ENCODE measurements at regions not wholly inside any gene's neighbourhood (a gene's known extent, or its start where the extent isn't known, plus 50 kb on each side); places are given as distances from the start of the nearest gene placed in this dataset.
A peak's percentile ranks its signal among the peaks of the same experiment; 100 is the strongest.
"Not testable (repeated sequence)": the region's sequence is repeated elsewhere in the genome, so short reads cannot be mapped to it uniquely, and the experiment has no call there.

DNA sequence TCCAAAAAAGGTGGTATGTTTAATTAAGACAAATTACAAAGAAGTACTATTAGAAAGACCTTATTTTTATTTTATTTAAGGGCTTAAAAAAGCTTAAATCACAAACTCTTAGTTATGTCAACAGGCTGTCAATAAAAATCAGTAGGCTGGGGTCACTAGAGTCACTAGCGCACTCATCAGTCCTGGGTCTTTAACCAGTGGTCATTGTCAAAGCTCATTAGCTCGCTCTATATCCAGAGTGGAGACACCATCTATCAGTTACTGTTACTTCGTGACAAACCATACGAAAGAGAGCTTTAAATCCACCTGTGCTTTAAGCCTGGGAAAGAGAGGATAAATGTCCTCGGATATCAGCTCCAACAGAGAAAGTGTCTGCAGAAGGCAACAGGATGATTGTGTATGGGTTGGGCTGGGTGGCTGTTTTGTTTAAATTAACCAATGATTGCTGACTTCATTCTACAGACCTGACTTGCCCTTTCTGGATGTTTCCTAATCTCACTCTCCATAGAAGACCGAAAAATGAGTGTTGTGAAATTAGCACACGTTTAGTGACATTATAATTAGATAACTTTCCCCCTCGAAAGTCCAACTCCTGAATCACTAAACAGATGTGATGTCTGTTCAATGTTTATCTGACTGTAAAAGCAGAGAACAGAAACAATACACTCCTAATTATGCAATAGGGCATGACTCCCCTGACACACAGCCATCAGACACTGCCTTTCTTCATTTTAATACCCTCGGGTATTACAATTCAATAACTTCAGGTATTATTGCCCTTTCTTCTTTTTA, 123.6 kb upstream of the TNPO1 start:
- peak; percentile 15 for DNase-seq (ENCODE audit: low spot score)

DNA sequence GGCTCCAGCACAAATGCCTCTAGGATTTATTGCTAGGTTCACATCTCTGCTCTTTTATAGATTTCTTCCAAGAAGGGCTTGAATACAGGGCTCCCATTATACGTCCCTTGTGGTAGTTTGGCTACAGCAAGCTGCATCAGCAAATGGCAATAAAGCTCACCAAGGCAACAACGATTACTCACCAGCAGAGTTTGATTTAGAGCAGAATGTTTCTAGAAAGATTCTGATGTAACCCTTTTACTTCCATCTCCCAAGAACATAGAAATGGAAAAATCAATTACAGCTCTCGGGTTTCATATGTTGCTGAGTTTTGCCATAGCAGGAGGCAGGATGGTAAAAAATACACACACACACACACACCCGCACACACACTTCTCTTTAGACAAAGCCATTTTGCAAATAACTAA, 124.2 kb upstream of the TNPO1 start:
- DNase-seq (ENCODE audit: low spot score), result peak; percentile 7

DNA sequence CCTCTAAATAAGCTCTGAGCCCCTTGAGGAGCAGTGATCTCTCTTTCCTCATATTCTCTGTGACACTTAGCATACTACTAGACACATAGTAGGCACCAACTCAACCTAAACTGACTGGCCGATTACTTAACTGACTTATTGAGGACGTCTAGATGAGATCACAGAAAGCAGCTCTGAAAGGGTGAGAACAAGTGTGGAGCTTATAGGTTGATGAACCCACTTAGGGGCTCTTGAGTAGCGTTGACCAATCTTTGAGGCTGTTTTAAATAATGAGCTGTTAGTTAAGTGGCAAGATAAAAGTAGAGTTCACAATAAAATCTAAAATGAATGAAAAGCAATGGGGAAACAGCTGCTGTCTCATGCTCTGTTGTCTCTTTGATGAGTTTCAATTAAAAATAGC, 124.7 kb upstream of the TNPO1 start:
- DNase-seq (ENCODE audit: low spot score), result no peak

DNA sequence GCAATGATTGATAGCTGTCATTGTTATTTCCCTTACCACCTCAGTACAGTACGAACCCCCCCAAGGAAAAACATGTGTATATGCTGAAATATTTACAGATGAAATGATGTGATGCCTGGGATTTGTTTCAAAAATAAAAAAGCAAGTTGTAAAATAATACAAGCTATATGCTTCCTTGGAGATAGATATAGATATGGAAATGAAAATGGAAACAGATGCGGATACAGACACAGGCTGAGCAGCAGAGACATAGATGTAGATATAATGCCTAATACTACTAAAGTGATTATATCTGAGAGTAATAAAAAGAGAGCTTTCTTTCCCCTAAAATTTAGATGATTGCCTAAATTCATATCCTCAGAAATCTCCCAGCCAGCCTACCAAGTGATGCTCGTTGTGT, 127.5 kb upstream of the TNPO1 start:
- no peak for DNase-seq (ENCODE audit: low spot score)

GRCh38 chr5:72687288-72687687, 129.2 kb upstream of the TNPO1 start:
- DNase-seq (ENCODE audit: low spot score), result no peak

DNA sequence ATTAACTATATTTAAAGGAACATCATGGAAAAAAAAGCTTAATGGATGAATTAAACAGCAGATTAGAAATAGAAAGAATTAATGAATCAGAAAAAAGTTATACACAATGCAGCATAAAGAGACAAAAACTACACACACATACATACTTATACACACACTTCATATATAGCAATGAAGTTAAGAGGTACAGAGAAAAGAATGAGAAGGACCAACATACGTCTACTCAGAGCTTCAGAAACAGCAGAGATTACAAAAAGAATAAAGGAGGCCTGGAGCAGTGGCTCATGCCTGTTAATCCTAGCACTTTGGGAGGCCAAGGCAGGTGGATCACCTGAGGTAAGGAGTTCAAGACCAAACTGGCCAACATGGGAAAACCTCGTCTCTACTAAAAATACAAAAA, 133.9 kb upstream of the TNPO1 start:
- DNase-seq (ENCODE audit: low spot score), result no peak

DNA sequence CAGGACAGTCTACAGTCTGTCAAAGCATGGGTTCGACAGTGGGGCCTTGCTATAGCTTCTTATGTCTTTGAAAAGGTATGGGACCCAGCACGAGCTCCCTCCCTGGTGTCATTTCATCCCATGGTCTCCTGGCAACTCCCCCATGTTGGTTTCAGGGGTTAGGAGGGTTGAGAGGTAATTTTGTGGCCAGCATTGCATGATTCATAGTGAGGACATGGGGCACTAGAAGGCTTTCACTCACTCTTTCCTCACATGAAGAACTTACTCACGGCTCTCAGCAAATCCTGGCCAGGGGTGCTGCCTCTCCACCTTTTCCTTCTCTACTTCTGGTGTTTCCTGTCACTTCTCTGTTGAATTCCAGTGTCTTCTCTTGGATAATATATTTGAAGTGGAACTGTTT, 134.7 kb upstream of the TNPO1 start:
- DNase-seq (ENCODE audit: low spot score), result no peak

- no peak for DNase-seq (ENCODE audit: low spot score)
Observed at GRCh38 chr5:72677447-72677846, 139.0 kb upstream of the TNPO1 start.

DNA sequence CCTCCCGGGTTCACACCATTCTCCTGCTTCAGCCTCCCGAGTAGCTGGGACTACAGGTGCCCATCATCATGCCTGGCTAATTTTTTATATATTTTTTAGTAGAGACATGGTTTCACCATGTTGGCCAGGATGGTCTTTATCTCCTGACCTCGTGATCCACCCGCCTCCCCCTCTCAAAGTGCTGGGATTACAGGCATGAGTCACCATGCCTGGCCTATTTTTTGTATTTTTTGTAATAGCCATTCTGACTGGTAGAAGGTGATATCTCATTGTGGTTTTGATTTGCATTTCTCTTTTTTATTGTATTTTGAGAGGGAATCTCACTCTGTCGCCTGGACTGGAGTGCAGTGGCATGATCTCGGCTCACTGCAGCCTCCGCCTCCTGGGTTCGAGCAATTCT, 139.6 kb upstream of the TNPO1 start:
- not testable (repeated sequence) for DNase-seq (ENCODE audit: low spot score)

GRCh38 chr5:72673623-72674022, 142.8 kb upstream of the TNPO1 start:
- no peak for DNase-seq (ENCODE audit: low spot score)

DNA sequence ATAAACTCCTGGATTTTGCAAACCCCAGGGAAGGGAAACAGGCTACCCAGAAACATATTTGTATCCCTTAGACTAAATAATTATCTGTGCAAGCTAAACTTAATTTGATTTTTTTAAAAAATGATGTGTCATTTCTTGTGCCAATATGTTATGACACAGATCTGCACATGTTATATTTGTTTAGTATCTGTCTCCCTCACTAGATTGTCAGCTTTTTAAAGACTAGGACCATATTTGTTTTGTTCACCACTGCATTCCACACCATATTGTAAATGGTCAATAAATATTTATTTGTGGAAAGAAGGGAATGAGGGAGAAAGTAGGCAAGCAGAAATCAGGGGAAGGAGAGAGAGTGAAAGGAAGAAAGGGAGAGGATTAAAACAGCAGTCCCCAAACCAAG, 143.3 kb upstream of the TNPO1 start:
- no peak for DNase-seq (ENCODE audit: low spot score)

DNA sequence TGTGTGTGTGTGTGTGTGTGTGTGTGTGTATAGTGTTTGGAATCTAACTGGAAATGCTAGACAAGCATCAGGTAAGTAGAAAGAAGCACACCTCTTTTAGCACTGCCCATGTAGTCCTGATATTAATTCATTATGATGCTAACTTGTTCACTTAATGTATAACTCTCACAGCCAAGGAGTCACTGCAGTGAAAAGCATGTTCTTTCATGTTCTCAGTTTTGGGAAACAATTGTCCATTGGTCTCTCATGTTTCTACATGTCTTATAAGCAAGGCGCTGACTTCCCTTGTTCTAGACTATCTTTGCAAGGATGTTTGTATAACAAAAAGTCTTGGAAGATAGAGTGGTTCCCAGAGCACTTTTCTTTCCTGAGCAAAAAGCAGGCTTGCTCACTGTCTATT, 148.8 kb upstream of the TNPO1 start:
- no peak for DNase-seq (ENCODE audit: low spot score)

DNA sequence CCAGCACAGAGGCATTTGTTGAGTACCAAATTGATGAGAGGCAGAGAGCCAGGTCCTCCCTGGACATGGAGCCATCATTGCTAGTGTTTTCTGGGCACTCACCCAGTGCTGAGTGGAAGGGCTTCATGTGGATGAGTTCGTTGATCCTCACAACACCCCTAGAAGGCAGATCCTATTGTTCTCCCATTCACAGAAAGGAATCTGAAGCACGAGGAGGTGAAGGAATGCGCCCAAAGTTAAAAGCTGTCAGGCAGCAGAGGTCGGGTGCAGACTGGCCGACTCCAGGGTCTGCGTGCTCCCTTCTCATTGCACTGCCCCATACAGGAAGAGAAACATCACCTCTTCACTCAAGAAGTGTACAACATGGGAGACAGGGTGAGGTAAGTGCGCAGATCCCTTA, 153.5 kb upstream of the TNPO1 start:
- DNase-seq (ENCODE audit: low spot score), result no peak

DNA sequence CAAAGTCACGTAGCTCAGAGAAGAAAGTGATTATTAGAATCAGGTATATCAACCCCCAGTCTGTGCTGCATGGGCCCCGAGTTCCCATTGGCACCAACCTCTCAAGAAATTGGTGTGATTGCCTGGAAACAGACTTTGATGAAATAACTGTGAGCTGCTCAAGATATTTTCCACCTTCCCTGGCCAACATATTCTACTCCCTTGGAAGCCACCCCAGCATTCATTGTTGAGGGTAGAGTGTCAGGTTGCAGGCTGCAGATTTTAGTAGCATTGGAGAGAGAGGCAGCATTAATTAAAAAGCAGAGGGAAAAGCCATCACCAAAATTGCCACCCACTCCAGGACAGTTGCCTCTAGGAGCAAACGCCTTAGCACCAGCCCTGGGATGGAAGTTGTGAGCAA, 154.2 kb upstream of the TNPO1 start:
- DNase-seq (ENCODE audit: low spot score), result no peak

- no peak for DNase-seq (ENCODE audit: low spot score)
Observed at GRCh38 chr5:72661405-72661804, 154.2 kb upstream of the ZNF366 start.

DNA sequence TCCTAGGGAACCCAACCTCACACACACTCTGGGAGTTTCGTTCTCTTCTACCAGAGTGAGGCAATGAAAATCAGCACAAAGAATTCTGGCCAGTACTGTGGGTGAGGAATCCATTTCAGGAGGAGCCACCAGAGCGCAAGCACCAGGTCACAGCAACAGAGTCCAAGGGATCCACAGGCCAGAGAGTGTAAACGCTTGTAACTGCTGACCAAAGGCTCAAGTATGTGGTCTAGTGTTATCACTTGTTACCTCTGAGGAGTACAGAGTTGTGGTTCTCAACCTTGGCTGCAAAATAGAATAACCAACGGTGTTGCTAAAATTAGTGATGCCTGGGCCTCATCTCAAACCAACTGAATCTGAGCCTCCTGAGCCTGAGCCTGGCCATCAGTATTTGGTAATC, 152.5 kb upstream of the ZNF366 start:
- DNase-seq (ENCODE audit: low spot score), result no peak

DNA sequence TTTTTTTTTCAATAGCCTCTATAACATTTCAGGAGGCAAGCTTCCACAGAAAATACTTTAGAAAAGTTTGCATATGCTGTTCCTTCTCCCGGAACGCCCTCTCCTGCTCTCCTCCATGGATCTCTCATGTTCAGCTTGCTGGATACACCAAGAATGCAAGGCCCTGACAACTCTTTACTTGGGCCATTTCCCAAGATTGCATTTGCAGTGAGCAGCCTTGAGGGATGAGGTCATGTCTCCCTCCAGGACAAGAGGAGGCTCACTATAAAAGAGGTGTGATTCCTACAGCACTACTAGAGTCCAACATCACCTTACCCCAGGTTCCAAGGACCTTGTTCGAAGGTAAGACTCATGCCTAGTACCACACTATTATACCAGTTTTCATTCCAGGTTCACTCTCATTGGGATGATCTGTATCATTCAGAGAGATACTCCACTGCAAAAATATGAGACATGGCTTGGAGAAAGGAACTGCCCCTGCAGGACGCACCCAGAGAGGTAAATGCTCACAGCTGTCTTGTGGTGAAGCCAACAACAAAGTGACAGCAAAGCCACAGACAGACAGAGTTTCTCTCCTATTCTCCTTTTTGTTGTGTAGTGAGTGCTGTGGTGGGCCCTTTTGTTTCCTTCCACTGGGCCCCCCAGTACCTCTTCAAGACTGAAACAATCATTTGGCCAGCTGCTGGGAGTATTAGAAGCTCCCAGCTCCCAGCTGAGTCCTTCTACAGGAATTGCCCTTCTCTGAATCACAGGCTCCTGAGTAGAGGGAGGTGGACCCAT, 151.7 kb upstream of the ZNF366 start:
- DNase-seq (ENCODE audit: low spot score), result peak; percentile 28

GRCh38 chr5:72658161-72658560, 151.0 kb upstream of the ZNF366 start:
- no peak for DNase-seq (ENCODE audit: low spot score)

DNA sequence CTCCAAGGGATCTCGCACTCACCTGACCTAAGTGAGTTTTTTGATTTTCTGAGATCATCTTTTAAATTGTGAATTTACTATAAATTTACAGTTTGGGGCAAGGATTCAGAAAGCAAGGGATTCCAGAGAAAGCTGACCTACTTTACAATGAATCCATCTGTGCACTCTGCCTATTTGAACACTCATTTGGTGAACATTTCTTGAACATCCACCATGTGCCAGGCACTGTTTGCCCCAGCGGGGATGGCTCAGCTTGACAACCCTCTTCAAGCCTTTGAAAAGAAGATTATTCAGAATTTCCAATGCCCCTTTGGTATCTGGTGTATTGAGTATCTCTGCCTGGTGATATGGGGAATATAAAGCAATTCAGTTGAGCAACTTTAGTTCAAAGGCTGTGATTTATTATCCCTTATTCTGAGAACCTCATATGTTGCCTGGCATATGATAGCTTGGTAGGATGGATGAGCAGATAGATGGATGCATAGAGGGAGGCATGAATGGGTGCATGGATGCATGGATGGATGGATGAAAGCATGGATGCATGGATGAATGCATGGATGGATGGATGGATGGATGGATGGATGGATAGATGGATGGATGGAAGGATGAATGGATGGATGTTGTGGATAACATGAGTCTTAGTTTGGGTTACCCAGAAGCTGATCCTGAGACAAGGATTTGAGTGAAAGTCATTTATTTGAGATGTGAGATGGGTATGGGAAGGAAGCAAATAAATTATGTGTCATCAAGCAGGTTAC, 149.7 kb upstream of the ZNF366 start:
- DNase-seq (ENCODE audit: low spot score), result no peak

GRCh38 chr5:72656331-72656730, 149.1 kb upstream of the ZNF366 start:
- DNase-seq (ENCODE audit: low spot score), result no peak

DNA sequence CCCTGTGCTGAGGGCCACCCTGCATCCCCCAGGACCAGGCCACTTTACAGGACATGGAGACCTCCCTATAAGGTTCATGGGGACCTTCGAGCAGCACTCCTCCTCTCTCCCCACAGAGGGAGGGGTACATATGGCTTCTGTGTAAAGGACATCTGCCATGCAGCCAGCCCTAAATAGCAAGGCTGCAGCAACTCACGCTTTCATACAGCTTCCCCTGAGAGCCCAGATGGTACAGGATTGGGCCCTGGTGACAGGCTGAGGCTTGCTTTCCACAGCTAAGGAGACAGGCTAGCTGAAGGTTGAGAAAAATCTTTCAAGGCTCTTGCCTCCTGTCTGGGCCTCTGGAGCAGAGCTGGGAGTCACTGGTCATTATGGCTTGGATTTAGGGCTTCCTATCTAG, 147.0 kb upstream of the ZNF366 start:
- DNase-seq (ENCODE audit: low spot score), result no peak

DNA sequence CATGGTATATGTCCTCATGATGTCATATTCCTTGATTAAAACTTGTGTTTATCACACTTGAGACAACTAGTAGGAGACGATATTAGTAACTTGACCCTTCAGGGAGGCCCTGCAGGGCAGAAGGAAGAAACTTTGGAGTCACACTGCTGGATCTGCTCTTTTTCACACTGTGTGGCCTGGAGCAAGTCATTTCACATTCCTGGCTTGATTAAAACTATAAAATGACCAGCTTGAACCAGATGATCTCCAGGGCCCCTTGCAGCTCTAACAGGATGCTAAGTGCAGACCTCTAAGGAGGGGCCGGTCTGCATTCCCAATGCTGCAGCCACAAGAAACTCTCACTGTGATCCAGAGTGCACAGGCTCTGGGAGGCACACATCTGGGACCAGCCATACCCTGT, 146.4 kb upstream of the ZNF366 start:
- no peak for DNase-seq (ENCODE audit: low spot score)

DNA sequence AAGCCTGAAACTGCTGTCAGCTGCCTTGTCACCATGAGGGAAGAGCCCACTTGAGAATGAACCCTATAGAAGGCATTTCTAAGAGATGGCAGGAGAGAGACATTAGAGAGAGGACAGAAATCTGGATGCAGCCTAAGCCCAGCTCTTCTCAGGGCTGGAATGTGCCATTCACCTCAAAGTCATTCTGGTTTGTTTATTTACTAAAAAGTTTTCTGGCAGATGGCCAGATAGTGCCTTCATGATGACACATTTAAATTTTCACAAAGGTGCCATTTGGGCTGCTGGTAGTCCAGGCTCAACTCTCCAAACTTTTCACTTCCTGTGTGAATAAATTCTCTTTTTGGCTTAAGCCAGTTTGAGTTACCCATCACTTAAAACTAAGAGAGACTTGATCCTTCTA, 144.6 kb upstream of the ZNF366 start:
- DNase-seq (ENCODE audit: low spot score), result no peak

All from GM03348 (cell line).